A204.1 (cell line): ENCODE measurements at regions not wholly inside any gene's neighbourhood (a gene's known extent, or its start where the extent isn't known, plus 50 kb on each side); places are given as distances from the start of the nearest gene placed in this dataset.

Experiments used
- FAIRE-seq: peaks from 2 replicates; lab custom pipeline; 2012; peaks lifted over from hg19 to GRCh38; lab: Jason Lieb, UNC

DNA sequence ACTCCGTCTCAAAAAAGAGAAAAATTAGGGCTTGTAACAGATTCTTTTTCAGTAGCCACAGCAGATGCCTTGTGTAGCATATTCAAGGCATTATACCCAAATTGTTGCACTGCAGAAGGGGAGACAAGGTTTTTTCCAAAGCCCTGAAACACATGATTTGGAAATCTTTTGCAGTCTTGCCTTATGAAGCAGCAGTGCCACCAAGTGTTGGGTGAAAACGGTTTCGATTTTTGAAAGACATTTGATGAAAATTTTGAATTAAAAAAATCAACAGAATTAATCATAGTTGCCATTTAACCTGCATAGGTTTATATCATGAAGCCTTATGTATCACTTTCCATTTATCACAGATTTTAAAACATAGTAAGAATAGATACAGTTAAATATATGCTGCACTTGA, 479.5 kb downstream of the TAF11L14 start:
- FAIRE-seq, result no peak

DNA sequence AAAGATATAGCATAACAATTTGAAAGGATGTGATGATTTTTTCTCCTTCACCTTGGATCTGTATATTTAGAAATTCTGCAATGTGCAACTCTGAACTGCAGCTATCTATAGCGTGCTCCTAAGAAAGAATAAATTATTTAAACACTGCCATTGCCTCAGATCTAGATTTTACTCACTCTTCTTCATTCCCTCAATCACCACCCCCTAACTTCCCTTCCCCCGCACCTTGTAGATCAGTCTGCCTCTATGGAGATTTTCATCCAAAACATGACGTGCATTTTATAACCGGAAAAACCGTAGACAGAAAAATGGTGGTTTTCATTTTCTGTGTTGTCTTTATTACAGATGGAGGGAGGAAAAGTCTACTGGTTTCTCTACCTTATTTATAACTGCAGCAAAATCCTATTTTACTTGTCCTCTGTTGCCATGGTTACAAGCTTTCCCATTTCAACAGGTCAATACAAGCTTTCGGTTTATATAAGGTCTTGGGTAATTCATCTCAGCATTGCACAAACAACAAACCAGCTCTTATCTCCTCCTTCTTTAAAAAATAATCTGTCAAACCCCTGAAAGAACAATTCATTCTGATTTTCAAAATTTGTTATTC, 480.0 kb downstream of the TAF11L14 start:
- no peak for FAIRE-seq

DNA sequence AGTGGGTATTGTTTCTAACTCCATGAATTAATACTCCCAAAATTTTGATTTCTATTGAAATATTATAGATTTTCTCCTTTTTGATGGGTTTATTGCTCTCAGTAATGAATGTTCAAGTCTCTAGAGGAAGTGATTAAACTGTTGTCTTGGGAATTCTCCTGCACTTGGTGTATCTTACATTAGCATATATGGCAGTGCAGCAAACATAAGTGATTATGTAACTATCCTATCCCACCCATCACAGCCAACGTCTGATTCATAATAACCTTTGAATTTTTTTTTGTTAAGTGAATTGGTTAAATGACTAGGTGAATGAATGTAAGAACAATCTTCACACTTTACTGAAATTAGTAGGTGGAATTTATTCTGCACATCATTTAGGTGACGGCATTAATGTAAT, 483.7 kb downstream of the TAF11L14 start:
- no peak for FAIRE-seq

DNA sequence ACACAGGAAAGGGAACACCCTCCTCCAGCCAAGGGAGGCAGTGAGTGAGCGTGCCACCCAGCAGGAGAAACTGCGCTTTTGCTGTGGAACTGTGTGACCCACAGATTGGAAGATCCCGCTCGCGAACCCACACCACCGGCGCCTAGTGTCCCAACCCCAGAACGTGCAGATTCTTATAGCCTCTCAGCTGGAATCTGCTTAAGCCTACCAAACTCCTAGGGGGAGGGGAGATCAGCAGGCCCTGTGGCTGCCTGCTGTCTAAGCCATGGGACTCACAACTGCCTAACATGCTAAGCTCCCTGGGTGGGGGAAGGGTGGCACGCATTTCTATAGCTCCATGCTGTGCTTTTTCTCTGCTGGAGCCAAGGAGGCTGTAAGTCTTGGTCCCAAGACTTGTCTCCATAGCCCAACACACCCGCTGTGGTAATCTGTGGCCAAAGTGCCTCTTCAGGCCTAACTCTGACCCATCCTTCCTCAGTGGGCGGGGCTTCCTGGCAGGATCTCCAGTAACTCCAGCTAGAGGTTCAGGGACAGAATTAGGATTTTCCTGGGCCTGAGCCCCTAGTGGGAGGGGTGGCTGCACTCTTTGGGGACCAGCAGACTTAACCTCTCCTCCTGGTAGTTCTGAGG, 485.0 kb downstream of the TAF11L14 start:
- no peak for FAIRE-seq

DNA sequence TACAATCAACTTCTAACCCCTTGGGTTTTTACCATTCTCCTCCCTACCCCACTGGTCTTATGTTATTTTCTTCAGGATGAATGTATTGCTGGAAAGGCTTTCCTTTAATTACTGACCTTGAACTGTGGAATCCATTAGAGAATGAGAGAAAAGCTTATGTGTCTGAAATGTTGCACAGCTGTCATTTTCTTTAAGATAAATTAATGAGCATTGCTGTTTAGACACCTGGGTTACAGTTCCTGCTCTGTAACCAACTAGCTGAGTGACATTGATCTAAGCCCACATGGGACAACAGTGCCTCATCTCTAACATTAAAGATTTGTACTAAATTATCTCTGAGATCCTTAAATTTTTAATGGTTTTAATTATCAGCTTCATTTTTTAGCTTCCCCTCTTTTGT, 507.0 kb downstream of the TAF11L14 start:
- FAIRE-seq, result no peak

DNA sequence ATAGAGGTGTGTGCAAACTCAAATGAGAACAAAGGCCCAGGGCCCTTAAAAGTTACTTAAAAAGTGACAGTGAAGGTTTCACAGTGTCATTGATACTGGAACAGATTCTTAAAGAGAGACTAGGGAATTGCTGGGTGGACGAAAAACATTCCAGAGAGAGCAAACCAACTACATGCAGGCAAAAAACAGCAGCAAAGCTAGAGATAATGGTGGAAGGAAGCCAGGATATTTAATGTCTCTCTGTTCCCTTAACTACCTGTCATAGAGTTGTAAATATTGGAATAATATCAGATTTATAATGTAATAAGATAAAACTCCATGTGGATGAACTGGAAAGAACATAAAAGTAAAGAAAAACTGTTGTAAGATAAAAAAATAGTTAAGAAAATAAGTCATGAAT, 508.6 kb downstream of the TAF11L14 start:
- FAIRE-seq, result no peak

DNA sequence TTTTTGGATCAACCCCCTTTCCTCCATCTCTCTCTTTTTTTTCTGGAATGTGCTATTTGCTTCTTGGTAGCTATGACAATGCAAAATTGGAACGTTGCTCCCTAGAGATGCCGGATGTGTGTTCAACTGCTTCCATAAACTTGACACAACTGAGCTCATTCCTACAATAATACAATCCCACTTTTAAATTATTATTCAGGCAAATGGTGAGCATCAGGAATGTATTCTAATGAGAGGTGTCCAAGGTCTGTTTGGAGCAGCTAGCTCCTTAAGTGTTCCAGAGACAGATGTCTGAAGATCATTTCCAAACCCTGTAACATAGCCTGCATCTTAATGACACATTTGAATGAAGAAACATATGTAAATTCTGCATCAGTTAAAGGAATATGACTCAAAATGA, 518.4 kb downstream of the TAF11L14 start:
- no peak for FAIRE-seq

DNA sequence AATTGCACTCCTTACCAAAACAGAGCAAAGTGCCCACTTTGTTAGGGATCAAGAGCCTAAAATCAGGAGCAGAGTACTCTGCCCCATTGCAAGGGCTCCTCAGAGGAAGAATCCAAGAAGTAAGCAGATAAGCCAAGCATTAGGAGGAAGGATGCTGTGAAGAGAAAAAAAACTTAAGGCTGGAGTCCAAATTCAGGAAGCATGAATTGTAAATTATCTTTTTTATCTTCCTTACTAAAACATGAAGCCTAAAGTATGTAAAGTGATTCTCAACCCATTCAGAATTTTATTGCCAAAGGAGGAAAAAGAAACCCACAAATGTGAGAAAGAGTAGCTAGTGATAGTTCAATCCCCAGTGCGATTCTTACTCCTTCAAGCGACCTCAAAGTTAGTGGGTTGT, 523.9 kb downstream of the TAF11L14 start:
- no peak for FAIRE-seq

DNA sequence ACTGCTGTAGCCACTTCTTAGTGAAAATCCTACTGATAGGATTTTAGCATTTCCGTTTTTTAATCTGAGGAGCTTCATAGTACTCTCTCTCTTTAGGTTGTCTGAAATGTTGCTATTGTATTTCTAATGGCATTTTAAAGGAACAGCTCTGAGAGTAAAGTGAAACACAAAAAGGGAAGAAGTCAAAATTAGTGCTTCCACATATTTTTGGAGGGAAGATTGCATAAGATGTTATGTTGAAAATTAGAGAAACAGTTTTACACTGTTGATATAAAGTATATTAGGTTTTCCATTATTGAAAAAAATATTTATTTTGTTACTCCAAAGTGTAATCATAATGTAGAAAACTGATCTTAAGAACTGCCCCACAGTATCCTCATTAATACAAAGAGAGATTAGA, 525.1 kb downstream of the TAF11L14 start:
- FAIRE-seq, result no peak

DNA sequence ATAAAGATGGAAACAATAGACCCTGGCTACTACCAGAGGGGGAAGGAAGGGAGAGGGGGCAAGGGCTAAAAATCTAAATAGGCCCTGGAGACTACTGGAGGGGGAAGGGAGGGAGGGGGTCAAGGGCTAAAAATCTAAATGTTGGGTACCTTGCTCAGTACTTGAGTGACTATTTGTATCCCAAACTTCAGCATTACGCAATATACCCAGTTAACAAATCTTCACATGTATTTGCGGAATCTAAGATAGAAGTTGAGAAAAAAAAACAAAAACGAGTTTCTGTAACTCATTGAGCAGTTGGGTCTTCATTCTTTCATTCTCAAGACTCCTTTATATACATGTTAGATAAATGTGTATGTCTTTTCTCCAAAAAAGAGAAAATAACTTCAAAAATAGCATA, 537.4 kb downstream of the TAF11L14 start:
- FAIRE-seq, result no peak

DNA sequence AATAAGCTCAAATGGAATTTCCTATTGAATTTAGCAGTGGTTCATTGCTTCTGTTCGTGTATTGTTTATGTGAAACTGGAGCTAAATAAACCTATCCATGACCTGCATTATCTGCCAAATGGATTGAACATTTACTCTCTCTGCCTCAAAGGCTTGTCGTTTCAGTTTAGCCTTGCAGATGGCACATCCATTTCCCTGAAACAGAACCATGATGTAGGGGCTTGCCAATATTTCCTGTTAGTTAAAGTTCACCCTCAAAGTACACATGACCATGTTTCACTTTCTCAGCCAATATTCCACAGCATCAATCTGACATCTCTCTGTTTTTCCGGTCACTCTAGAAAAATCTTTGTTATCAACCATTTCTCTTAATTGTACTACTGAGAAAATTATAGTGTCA, 545.3 kb downstream of the TAF11L14 start:
- FAIRE-seq, result no peak

DNA sequence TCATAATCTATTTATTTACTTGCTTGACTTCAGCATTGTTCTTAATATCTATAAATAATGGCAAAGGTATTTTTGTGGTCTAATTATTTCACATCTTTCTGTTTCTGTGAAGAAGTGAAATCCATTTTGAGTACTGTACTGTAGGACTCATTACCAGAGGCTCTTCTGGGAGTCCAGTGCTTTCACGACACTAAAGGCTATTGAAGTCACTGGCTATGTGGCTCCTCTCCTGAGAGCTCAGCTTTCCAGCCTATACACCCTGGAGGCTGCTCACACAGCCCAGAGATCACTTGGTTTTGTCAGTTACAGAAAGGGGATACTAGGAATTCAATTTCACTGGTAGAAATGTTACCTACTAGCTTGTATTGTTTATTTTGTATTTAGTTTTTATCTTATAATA, 547.3 kb downstream of the TAF11L14 start:
- no peak for FAIRE-seq

DNA sequence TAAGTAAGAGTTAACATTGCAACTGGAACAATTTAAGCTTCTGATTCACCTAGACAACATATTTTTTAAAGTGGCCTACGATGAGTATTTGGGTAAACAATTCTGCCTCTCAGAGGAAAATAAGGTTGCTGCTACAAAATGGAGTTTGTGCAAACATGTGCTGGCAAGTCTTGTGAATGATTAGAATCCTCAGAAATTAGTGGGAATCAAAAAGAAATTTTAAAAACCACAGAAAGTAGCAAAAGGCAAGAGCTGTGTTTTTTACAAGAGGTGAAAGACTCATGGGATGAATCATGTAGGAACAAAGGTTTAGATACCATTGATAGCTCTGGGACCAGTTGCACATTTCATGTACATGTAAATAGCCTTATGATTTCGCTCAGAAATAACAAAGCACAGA, 561.6 kb downstream of the TAF11L14 start:
- FAIRE-seq, result no peak

DNA sequence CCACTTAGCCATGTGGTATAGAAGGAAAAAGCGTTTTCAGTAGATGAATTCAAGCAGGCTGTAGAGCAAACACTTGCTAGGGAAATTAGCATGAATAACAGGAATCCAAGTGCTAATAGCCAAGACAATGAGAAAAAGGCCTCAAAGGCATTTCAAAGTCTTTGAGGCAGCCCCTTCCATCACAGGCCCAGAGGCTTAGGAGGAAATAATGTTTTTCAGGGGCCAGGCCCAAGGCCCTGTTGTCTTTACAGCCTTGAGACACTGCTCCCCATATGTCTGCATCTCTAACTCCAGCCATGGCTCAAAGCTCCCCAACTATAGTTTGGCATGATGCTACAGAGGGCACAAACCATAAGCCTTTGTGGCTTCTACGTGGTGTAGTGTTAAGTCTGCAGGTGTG, 563.5 kb downstream of the TAF11L14 start:
- FAIRE-seq, result no peak

DNA sequence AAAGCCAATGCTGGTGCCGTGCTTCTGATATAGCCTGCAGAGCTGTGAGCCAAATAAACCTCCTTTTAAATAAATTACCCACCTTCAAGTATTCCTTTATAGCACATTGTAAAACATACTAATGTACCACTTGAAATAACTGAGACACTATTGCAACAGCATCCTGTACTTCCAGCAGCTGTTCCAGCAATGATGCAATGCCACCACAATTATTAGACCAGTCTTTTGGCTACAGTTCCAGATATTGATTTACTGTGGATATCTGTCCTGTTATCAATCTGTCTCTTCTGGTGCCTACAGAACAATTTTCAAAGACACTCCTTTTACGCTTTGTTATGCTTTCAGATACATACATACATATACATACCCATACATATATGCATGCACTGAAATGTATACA, 567.9 kb downstream of the TAF11L14 start:
- FAIRE-seq, result no peak

DNA sequence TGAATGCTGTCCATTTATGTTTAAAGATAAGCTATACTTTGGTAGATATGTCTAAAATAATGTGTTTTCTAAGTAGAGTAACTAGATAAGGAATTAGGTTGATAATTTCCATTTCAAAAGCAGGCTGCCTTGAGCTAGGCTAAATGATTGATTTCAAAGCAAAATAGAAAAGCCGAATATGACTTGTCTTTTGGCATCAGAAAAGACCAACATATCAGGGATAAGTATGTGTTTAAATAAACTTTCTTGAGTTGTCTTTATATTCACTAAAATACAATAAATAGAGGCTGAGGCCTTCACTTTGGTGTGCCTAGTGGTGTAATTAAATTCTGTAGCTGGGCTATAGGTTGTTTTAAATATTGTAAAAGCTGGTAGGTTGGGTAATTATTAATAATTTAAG, 569.0 kb downstream of the TAF11L14 start:
- FAIRE-seq, result no peak

DNA sequence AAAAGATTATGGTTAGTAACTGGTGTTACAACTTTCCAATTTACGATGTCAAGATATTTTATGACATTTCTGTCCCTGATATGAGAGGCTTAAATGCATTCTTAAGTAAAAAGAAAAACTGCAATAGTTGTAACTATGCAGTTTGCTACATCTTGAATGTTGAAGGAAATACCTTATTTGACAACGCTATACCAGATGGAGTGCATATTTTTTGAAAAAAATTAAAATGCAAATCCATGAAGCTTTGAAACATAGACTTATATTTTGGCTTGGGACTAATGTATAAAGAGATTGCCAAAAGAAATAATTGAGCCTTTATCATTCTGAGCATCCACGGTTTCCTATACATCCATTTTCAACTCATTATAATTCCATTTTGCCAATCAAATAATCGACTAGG, 579.4 kb downstream of the TAF11L14 start:
- FAIRE-seq, result no peak

DNA sequence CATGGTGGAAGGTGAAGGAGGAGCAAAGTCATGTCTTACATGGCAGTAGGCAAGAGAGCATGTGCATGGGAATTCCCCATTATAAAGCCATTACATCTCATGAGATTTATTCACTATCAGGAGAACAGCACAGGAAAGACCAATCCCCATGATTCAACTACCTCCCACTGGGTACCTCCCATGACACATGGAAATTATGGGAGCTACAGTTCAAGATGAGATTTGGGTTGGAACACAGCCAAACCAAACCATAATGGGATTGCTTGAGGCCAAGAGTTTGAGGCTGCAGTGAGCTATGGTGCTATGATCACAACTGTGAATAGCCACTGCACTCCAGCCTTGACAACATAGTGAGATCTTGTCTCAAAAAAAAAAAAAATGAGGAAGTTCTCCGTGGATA, 581.8 kb downstream of the TAF11L14 start:
- no peak for FAIRE-seq

DNA sequence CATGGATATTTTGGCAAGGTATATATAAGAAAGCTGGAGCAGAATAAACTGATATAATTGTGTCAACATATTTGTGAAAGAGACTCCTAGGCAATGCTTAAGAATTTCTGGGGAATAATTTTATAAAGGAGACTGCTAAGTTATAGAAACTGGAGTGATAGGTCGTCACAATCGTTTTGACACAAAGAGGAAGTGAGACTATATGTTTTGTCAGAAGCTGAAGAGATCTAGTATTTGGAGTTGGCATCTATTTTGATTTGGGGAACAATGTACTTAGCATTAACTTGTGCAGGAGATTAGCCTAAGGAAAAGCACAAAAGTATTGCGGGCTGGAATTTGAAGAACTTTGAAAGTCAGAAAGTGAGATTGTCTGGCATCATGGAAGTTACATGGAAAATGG, 582.5 kb downstream of the TAF11L14 start:
- no peak for FAIRE-seq

DNA sequence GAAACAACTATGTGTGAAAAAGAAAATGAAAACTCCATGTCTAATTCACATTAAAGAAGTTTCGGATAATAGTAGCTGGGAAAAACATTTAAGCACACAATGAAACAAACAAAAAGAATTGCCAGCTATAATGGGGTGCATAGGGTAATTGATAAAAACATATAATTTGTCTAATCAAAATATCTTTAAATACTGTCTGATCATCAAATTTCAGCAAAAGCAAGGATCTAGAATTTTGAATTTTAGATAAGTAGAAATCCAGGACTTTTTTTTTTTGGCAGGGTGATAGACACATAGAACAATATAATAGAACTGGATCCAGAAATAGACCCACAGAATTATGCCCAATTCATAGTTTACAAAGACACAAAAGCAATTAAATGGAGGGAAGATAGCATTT, 585.0 kb downstream of the TAF11L14 start:
- FAIRE-seq, result no peak

DNA sequence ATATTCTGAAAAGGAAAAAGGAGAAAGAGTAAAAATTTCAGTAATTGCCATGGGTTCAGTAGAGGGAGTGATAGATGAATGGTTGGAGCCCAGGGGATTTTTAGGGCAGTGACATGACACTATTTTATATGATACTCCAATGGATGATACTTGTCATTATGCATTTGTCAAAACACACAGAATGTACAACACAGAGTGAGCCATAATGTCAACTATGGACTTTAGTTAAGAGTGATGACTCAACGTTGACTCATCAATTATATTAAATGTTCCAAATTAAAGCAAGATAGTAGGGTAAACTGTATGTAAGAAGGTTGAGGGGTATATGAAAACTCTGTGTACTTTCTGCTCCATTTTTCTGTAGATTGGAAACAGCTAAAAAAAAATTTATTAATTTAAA, 586.4 kb downstream of the TAF11L14 start:
- FAIRE-seq, result no peak

DNA sequence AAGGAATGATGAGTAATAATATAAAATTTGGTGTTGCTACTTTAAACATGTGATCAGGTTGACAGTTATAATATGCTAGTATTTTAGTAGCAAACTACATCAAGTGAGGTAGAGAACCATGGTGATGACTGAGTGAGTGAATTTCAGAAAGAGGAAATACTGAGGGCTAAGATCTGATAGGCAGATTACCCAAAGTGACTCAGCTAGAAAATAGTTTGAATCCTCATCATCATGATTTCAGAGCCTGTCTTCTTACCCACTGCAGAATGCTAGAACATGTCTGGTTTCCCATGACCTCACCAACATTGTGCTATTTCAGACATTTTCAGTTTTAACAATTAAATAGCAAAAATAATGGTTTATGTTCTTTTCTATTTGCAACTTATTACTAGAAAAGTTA, 602.1 kb downstream of the TAF11L14 start:
- no peak for FAIRE-seq

DNA sequence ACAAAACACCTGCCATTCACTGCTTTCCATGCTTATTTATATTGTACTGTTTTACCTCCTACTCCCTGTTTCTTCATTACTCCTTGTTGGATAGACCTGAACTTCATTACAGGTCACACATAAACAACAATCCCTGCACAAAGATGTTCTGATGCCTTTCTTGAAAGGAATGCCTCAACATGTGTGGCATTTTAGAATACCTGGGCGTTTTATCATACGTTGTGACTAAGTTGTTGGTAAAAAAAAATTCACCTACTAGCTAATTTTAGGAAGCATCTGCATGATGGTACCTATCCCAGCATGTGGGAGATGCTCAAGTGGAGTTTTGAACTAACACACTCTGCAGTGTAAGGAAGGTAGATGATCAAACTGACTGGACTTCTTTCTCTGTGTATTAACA, 604.1 kb downstream of the TAF11L14 start:
- FAIRE-seq, result no peak

DNA sequence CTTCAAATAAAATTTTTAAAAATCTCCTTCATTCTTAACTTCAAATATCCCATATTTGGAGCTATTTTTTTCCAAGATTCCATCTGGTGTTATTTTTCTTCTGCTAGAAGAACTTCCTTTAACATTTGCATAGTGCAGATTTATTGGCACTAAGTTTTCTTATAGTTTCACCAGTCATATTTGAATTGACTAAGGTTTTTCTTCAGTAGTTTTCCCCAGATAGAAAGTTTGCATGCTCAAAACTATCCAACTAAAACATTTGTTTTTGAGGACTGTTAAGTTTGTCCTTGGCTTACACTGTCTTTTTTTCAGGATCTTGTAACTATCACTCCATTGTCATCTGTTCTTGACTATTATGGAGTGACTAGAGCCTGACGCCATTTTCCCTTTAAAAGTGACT, 606.7 kb downstream of the TAF11L14 start:
- no peak for FAIRE-seq

DNA sequence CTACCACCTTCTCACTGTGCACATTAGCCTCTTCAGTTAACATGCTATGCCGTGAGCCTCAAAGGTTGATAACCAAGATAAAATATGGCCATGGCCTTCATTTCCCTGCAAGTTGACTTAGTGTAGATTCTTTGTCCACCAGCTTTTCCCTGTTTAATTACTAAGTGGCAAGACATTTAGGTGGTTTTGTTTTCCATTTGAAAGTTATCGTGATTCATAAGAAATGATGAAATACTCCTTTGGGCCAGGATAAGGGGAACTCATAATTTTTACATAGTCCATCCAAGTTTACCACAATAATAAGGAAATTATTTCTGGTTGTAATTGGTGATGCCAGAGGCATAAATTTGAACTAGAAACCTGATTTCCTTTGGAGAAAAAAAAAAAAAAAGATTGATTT, 609.6 kb downstream of the TAF11L14 start:
- FAIRE-seq, result no peak
